Activated CD8-positive, alpha-beta memory T cell treated with anti-CD3 and anti-CD28 coated beads, Interleukin-2, amount 10 ng/mL, durations not matched to agents 7 days and 5 days (primary cell): ENCODE measurements at regions not wholly inside any gene's neighbourhood (a gene's known extent, or its start where the extent isn't known, plus 50 kb on each side); places are given as distances from the start of the nearest gene placed in this dataset.
"Not testable (repeated sequence)": the region's sequence is repeated elsewhere in the genome, so short reads cannot be mapped to it uniquely, and the experiment has no call there.

Experiments
- ATAC-seq: fragments of 150-1000 bp; cut with Tn5 transposase; one replicate; pipeline ENCODE4 v1.10.0; 2021; ENCODE audit warnings: moderate library complexity
- CTCF ChIA-PET: fragments of 350-600 bp; sonication (Branson Sonifier 250); formaldehyde crosslinking; loops from one replicate; lab custom pipeline; 2021; ENCODE audit warnings: antibody characterized with exemption; lab: Charles Lee
- DNase-seq: peaks from one replicate; pipeline ENCODE4 v3.0.0-alpha.2; 2020
- H3K27ac Mint-ChIP-seq: one replicate; pipeline ENCODE4 v1.8.0; 2021; ENCODE audit warnings: mild to moderate bottlenecking, mixed read lengths
- H3K27me3 Mint-ChIP-seq: one replicate; pipeline ENCODE4 v1.8.0; 2021; ENCODE audit warnings: mixed read lengths
- H3K36me3 Mint-ChIP-seq: one replicate; pipeline ENCODE4 v1.8.0; 2021; ENCODE audit warnings: mild to moderate bottlenecking, mixed read lengths
- H3K4me1 Mint-ChIP-seq: one replicate; pipeline ENCODE4 v1.8.0; 2021; ENCODE audit warnings: mixed read lengths
- H3K4me3 Mint-ChIP-seq: one replicate; pipeline ENCODE4 v1.8.0; 2021; ENCODE audit warnings: mild to moderate bottlenecking, moderate library complexity, mixed read lengths
- H3K9me3 Mint-ChIP-seq: one replicate; pipeline ENCODE4 v1.8.0; 2022; ENCODE audit warnings: low read depth, mixed read lengths

DNA sequence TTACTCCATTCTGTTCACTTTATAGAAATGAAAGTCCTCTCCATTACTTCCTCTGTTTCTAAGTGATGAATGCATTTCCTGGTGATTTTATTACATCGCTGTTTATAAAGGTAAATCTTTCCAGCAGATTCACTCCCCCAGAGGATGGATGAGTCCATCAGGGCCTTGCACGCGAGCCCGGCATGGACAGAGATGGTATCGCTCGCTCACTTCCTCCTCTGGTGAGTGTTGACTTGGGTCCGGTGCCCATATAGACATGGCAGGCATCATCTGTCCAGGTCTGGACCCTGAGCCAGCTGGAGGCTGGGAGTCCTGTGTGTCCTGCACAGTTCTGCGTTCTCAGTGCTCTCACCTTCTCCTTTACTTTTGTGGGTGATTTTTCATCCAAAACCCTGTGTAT is 733.6 kb upstream of the SALL3 start:
- H3K36me3 Mint-ChIP-seq, result no peaks in the 10 kb centered on the region
- no peak for ATAC-seq
- H3K4me3 Mint-ChIP-seq, result no peak overlapping the region

DNA sequence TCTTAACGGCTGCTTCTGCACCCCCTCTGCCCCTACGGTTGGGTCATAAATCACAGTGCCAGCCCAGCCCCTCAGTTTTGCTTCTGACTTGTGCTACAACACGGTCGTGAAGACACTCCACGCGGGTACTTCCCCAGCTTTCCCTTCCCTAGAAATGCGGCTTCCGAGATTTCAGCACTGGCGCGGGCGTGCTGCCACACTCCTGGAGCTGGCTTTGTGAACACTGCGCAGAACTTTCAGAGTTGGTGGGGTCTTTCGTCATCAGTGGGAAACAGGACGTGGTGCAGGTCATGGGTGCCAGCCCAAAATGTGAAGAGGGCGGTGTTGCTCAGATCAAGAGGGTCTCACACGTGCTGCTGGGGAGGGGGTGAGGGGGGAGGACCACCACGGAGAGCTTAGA is 733.0 kb upstream of the SALL3 start:
- Mint-ChIP-seq H3K36me3 (no peaks in the 10 kb centered on the region), H3K9me3 (peaks cover 3% of the 10 kb centered on the region), H3K4me1 (no peaks in the 10 kb centered on the region), H3K27ac (no peak overlapping the region), H3K27me3 (no peaks in the 10 kb centered on the region), H3K4me3 (no peak overlapping the region)
- ATAC-seq (no peak), DNase-seq (no peak)
- CTCF ChIA-PET, result no interaction called here

More for the DNA sequence above, 733.6 kb upstream of the SALL3 start:
- Mint-ChIP-seq H3K4me1 (no peaks in the 10 kb centered on the region), H3K27me3 (no peaks in the 10 kb centered on the region), H3K9me3 (peaks cover 3% of the 10 kb centered on the region), H3K27ac (no peak overlapping the region)
- CTCF ChIA-PET, result no interaction called here
- DNase-seq, result no peak

DNA sequence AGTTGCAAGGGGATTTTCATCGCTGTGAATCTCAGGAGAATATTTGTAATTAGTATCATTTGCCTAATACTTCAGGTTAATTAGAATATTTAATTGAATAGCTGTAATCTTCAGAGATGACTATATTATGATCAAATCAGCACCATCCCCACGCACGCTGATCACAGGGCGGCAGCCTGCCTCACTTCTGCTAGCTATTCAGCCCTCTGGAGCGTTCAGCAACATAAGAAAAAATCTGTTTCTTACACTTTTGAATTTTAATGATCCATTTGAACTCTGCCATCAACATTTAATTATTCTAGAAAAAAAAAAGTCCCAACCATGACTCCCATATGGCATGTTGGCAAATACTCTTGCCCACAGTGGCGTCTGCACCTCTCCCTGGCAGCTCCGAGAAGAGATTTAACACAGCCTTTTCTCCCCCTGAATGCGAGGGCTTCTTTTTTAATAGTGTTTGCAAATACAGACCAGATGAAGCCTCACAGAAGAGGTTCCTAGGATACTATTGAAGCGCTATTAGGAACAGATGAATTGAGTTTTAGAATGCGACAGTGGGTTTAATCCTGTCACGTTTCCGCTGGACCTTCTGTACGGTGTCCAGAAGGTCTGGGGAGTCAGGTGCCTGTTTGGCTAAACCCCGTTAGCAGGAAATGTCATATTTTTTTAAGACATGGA is 731.9 kb upstream of the SALL3 start:
- H3K4me1 Mint-ChIP-seq, result no peaks in the 10 kb centered on the region
- DNase-seq, result no peak
- ATAC-seq, result no peak
- no peak overlapping the region for H3K27ac Mint-ChIP-seq
- no peaks in the 10 kb centered on the region for H3K36me3 Mint-ChIP-seq
- CTCF ChIA-PET, result no interaction called here
- H3K27me3 Mint-ChIP-seq, result no peaks in the 10 kb centered on the region
- H3K9me3 Mint-ChIP-seq, result peaks cover 3% of the 10 kb centered on the region
- no peak overlapping the region for H3K4me3 Mint-ChIP-seq

DNA sequence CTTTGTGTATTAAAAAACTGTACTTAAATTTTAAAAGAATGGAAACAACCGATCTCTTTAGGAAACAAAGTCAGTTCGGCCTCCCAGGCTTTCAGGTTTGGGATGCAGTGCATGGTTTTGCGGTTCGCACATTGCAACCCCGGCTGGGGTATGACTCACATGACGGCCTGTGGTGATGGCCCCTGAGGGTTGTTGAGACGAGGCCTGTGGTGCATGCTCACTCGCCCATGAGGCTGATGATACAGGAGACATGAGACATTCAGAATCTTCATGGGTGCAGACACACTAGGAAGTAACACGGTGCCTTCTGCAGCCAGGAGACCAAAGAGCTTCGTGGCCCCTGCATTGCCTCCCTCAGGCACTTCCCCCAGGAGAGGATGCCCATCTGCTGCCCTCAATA is 724.6 kb upstream of the SALL3 start:
- H3K9me3 Mint-ChIP-seq, result no peaks in the 10 kb centered on the region
- H3K27me3 Mint-ChIP-seq, result no peaks in the 10 kb centered on the region
- no peak overlapping the region for H3K4me3 Mint-ChIP-seq
- H3K27ac Mint-ChIP-seq, result no peak overlapping the region
- DNase-seq (no peak), ATAC-seq (no peak)
- no peaks in the 10 kb centered on the region for H3K36me3 Mint-ChIP-seq
- CTCF ChIA-PET, result no interaction called here
- H3K4me1 Mint-ChIP-seq, result no peaks in the 10 kb centered on the region

DNA sequence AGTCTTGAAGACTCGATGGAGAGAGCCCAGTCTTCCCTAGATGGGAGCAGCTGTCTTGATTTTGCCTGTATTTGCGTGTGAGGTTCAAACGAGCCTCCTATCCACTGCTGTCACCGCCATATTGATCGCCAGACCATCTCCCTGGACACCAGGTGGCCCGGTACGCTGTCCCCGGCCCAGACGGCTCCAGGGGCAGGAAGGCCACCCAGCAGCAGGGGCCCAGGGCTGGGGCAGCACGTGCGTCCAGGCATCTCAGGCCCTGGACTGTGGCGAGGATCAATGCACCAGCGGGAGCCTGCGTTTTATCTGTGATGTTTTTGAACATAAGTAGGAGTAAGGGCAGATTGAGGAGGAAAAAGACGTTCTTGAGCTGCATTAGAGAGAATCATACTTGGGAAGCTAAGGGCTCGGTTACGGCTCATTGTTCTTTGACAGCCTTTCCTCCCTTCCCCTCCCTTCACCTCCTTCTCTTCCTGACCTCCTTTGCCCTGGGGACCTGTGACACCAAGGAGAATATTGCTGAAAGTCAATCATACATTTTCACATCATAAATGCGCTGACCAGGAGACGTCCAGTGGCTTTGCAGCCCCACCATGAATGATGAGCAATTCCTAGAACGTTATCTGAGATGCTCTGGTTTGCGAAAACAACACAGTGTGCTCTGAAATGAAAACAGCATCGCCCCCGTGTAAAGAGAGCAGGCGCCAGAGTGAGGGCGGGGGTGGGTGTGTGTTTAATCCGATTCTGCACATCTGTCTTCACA is 711.2 kb upstream of the SALL3 start:
- ATAC-seq (no peak), DNase-seq (no peak)
- no peak overlapping the region for H3K4me3 Mint-ChIP-seq
- peaks cover 11% of the 10 kb centered on the region for H3K9me3 Mint-ChIP-seq
- no peaks in the 10 kb centered on the region for H3K27me3 Mint-ChIP-seq
- no peaks in the 10 kb centered on the region for H3K4me1 Mint-ChIP-seq
- CTCF ChIA-PET, result no interaction called here
- no peak overlapping the region for H3K27ac Mint-ChIP-seq
- no peaks in the 10 kb centered on the region for H3K36me3 Mint-ChIP-seq

DNA sequence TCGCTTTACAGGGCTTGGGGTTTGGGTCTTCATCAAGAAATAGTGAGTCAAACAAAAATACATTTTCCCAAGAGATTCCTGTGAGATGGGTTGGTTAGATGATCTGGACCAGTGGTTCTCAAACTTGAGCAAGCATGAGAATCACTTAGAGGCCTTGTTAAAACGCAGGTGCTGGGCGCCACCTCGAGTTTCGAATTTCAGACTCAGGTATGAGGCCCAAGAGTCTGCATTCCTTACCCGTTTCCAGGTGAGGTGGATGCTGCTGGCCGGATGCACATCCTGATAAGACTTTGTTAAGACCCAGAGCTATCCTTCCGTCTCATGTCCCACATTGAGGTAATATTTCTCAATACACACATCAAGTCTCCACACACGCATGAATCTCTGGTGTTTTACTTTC is 707.8 kb upstream of the SALL3 start:
- no peak for ATAC-seq
- Mint-ChIP-seq H3K27me3 (no peaks in the 10 kb centered on the region), H3K27ac (no peak overlapping the region), H3K36me3 (peaks cover 1% of the 10 kb centered on the region), H3K9me3 (peaks cover 19% of the 10 kb centered on the region), H3K4me1 (no peaks in the 10 kb centered on the region), H3K4me3 (no peak overlapping the region)
- DNase-seq, result no peak
- CTCF ChIA-PET, result no interaction called here

DNA sequence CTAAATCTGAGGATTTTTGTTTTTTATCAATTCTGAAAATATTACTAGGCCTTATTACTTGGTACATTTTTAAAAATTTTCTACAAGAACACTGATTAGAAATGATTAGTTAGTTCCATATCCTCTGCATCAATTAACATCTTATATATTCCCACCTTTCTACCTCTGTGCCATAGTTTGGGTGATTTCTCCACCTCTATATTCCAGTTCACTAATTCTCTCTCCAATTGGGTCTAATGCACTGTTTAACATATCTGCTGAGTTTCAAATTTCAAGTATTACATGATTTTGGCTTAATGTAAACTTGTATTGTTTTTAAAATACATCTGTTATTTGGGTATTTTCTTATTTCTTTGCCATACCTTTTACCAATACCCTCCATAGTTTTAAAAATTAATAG is 705.7 kb upstream of the SALL3 start:
- CTCF ChIA-PET, result no interaction called here
- Mint-ChIP-seq H3K36me3 (peaks cover 1% of the 10 kb centered on the region), H3K4me1 (no peaks in the 10 kb centered on the region), H3K27me3 (no peaks in the 10 kb centered on the region), H3K27ac (no peak overlapping the region), H3K4me3 (no peak overlapping the region), H3K9me3 (peaks cover 18% of the 10 kb centered on the region)
- no peak for ATAC-seq
- no peak for DNase-seq

DNA sequence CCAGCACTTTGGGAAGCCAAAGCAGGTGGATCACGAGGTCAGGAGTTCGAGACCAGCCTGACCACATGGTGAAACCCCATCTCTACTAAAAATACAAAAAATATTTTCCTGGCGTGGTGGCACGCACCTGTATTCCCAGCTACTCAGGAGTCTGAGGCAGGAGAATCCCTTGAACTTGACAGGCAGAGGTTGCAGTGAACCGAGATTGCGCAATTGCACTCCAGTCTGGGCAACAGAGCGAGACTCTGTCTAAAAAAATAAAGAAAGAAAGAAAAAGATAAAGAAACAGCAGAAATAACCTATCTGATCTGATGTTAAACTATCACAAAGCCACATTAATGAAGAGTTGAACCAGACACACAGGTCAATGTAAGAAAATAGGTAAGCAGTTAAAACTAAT is 696.2 kb upstream of the SALL3 start:
- H3K27me3 Mint-ChIP-seq, H3K4me1 Mint-ChIP-seq, ATAC-seq, CTCF ChIA-PET, DNase-seq, H3K4me3 Mint-ChIP-seq, H3K9me3 Mint-ChIP-seq, H3K36me3 Mint-ChIP-seq, H3K27ac Mint-ChIP-seq: not testable (repeated sequence)

DNA sequence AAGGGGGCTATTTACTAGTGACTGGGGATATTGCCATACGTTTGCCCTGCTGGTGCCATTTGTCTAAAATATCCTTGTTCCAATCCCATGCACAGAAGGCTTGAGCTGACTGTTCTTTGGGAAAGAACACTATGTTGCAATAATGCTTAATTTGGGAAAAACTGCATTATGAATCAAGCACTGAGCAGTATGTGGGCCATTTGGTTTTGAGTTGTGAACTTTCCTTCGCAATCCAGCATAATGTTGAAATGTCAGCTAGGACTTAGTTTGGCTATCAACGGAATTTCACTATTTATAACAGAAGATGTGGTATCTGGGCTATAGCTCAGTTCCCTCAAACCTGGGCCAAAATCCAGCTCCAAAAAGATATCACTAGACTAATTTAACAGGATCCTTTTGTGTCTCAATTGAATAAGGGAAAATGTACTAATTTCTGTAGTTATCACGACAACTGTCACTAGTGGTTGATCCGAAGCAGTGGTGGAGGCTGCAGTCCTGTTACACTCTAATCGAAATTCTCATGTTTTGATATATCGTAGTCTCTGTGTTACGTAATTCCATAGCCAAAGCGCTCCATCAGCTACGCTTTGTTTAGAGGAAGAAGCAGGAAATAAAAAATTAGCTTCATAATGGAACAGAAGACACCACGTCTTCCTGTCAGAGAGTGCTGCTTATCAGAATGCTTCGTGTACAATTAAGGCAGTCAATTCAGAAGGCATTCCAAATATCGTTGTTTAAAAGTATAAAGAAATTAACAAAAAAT is 686.8 kb upstream of the SALL3 start:
- Mint-ChIP-seq H3K27me3 (no peaks in the 10 kb centered on the region), H3K4me1 (no peaks in the 10 kb centered on the region), H3K9me3 (peaks cover 3% of the 10 kb centered on the region), H3K36me3 (no peaks in the 10 kb centered on the region), H3K4me3 (no peak overlapping the region), H3K27ac (no peak overlapping the region)
- DNase-seq, result no peak
- no peak for ATAC-seq
- CTCF ChIA-PET, result no interaction called here

DNA sequence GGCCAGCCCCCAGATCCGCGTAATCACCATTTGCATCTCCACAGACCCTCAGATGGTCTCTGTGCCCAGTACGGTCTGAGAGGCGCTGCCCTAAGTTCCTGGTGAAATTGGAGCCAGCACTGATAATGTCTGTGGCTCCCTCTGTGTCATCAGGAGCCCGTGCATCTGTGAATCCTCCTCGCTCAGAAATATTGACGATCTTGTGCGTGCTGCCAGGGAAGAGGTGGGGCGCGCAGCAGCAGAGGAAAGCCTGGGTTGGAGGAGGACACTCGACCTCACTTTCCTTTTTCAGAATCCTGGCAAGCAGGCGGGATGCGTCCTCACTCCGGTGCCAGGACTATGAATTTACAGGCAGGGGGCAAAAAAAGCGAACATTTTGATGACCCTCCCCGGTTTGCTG is 686.1 kb upstream of the SALL3 start:
- H3K36me3 Mint-ChIP-seq, result no peaks in the 10 kb centered on the region
- no peaks in the 10 kb centered on the region for H3K27me3 Mint-ChIP-seq
- no peak overlapping the region for H3K27ac Mint-ChIP-seq
- H3K4me1 Mint-ChIP-seq, result no peaks in the 10 kb centered on the region
- DNase-seq (no peak), ATAC-seq (no peak)
- peaks cover 3% of the 10 kb centered on the region for H3K9me3 Mint-ChIP-seq
- CTCF ChIA-PET, result no interaction called here
- H3K4me3 Mint-ChIP-seq, result no peak overlapping the region

DNA sequence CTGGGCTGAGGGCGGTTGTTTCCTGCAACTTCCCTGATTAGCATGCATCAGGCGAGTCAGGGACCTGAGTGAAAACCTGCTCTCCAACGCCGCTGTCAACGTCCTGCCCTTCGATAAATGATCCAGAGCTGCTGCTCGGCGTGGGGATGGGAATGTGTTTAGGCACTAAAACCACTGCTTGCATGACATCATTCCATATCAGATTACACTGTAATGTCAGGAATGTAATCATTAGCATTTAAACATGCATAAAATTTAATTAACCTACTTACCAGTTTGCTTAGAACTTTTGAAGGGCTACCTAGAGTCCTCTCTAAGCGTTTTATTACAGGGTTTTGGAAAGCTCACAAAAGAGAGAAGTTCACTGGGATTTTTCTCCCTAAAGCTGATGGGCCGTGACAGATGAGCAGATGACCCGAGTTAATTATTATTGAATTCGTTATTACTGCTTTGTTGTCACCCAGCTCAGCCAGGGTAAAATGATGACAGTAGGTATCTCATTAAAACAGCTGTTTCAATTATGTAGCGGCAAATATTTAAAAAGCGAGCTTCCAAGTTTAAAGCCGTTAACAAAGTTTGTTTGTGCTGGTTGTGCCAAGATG is 685.6 kb upstream of the SALL3 start:
- DNase-seq (no peak), ATAC-seq (no peak)
- Mint-ChIP-seq H3K9me3 (peaks cover 3% of the 10 kb centered on the region), H3K4me3 (no peak overlapping the region), H3K27me3 (no peaks in the 10 kb centered on the region), H3K27ac (no peak overlapping the region), H3K36me3 (no peaks in the 10 kb centered on the region), H3K4me1 (no peaks in the 10 kb centered on the region)
- CTCF ChIA-PET, result no interaction called here

DNA sequence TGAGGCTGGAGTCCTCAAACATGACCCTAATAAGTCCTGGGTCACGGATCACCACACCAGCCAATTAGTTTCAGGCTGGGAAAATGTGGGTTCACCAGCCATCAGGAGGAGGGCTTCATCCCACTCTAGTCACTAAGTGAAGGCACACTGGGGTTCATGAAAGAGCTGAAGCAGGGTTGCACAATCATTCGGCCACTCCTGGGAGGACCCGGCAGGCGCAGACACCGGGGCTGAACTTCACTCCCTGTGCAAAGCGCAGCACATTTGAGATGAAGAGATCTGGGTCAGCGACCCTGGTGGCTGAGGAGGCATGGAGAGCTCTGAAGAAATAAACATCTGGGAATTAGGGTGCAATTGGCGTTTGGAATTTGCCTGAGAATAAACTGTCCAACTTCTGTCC is 684.4 kb upstream of the SALL3 start:
- Mint-ChIP-seq H3K36me3 (no peaks in the 10 kb centered on the region), H3K9me3 (peaks cover 3% of the 10 kb centered on the region), H3K4me3 (no peak overlapping the region), H3K27ac (no peak overlapping the region), H3K27me3 (no peaks in the 10 kb centered on the region), H3K4me1 (no peaks in the 10 kb centered on the region)
- DNase-seq (no peak), ATAC-seq (no peak)
- CTCF ChIA-PET, result no interaction called here

DNA sequence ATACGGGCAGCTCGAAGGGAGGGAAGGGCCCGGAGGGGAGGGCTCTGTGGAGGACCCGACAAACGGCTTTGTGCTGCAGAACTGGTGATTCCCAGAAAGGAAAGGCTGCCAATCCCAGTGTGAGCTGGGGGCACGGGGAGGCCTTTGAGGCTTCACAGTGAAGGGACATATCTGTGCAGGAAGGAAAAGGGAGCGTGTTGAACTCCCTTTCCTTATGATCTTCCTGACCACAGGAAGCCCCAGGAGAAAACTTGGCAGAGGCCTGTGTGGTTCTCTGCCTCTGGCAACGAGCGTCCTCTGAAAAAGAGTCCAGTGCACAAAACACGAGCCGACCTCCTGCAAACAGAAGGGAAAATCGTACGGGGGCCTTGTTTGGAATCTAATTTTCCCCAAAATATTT is 683.5 kb upstream of the SALL3 start:
- no peak for DNase-seq
- H3K36me3 Mint-ChIP-seq, result no peaks in the 10 kb centered on the region
- no peaks in the 10 kb centered on the region for H3K4me1 Mint-ChIP-seq
- peaks cover 3% of the 10 kb centered on the region for H3K9me3 Mint-ChIP-seq
- no peak overlapping the region for H3K4me3 Mint-ChIP-seq
- no peak for ATAC-seq
- CTCF ChIA-PET, result no interaction called here
- H3K27me3 Mint-ChIP-seq, result no peaks in the 10 kb centered on the region
- no peak overlapping the region for H3K27ac Mint-ChIP-seq
